ENCODE measurements at regions not wholly inside any gene's neighbourhood (a gene's known extent, or its start where the extent isn't known, plus 50 kb on each side); places are given as distances from the start of the nearest gene placed in this dataset.
"Not testable (repeated sequence)": the region's sequence is repeated elsewhere in the genome, so short reads cannot be mapped to it uniquely, and the experiment has no call there.

DNA sequence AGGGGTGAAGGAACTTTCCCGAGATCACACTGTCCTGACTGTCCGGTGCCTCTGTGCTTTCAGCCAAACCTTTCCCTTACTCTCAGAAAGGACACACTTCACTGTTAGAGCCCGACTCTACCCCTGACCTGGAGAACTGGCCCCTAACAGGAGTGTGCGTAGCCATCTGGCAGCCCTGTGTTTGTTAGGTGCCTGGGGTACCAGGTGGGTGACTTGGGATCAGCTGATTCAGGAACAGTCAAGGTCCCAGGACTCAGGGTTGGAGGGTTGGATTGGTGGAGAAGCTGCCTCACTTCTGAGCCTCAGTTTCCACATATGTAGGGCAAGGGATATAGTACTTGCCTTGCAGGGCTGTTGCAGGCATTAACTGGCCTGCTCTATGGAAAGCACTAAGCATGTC, 98.3 kb upstream of the SLC6A11 start:
- peaks cover 6% of the 10 kb centered on the region for H3K27me3 Mint-ChIP-seq (ENCODE audit: low read depth)
- POLR2A ChIA-PET = no interaction called here
- no peaks in the 10 kb centered on the region for H3K4me1 Mint-ChIP-seq (ENCODE audit: low read depth)
- CTCF ChIA-PET = interaction anchor here (1.2 kb wide), 1 partner anchor 14 kb away, joined by 3 read pairs; no protein-coding TSS in a partner anchor
- H3K36me3 Mint-ChIP-seq (ENCODE audit: low read depth) = no peaks in the 10 kb centered on the region
- ATAC-seq = no peak
- no peak overlapping the region for H3K4me3 Mint-ChIP-seq
- no peak for DNase-seq
- H3K9me3 Mint-ChIP-seq (ENCODE audit: insufficient read depth) = peaks cover 8% of the 10 kb centered on the region
- no peak overlapping the region for H3K27ac Mint-ChIP-seq

DNA sequence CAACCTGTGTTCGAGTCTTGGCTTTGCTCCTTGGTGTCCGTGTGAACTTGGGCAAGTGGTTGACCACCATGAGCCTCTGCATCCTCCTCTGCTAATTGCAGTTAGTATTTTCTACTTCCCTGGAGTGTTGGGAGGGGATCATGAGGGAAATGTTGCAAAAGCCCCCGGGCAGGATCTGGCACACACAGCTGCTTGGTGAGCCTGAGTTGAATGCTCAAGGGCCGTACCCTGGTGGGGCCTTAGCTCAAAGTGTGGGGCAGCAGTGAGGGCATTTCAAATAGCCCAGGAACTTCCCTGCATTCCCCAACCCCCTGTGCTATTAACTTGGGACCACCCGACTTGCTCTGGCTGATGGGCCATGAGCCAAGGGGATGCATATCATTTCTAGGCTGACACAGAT, 94.9 kb upstream of the SLC6A11 start:
- peaks cover 4% of the 10 kb centered on the region for H3K27me3 Mint-ChIP-seq (ENCODE audit: low read depth)
- ChIA-PET POLR2A (no interaction called here), CTCF (interaction anchor here (1.0 kb wide), 1 partner anchor 9 kb away, joined by 3 read pairs; no protein-coding TSS in a partner anchor)
- H3K36me3 Mint-ChIP-seq (ENCODE audit: low read depth) = no peaks in the 10 kb centered on the region
- H3K27ac Mint-ChIP-seq = no peak overlapping the region
- no peaks in the 10 kb centered on the region for H3K4me1 Mint-ChIP-seq (ENCODE audit: low read depth)
- no peak overlapping the region for H3K4me3 Mint-ChIP-seq
- H3K9me3 Mint-ChIP-seq (ENCODE audit: insufficient read depth) = no peaks in the 10 kb centered on the region
- no peak for ATAC-seq
- no peak for DNase-seq

DNA sequence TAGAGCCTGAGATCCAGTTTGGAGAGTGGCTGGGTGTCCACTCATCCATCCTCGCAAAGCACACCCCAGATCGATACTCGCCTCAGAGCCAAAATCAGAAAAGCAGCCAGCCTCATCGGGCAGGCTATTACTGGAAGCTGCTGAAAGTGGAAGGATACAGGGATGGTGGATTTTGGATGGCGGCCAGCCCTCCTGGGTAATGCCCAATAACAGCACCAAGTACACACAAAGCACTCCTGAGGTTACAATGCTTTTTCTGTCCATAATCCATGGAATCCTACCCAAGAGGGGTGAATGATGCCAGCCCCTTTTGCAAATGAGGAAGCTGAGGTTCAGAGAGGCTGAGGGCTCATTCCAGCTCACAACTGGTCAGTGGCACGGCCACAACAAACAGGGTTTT, 93.1 kb upstream of the SLC6A11 start:
- ChIA-PET POLR2A (no interaction called here), CTCF (no interaction called here)
- Mint-ChIP-seq H3K36me3 (ENCODE audit: low read depth) (no peaks in the 10 kb centered on the region), H3K27ac (no peak overlapping the region), H3K4me1 (ENCODE audit: low read depth) (no peaks in the 10 kb centered on the region), H3K27me3 (ENCODE audit: low read depth) (peaks cover 2% of the 10 kb centered on the region), H3K4me3 (no peak overlapping the region), H3K9me3 (ENCODE audit: insufficient read depth) (no peaks in the 10 kb centered on the region)
- DNase-seq (no peak), ATAC-seq (no peak)

DNA sequence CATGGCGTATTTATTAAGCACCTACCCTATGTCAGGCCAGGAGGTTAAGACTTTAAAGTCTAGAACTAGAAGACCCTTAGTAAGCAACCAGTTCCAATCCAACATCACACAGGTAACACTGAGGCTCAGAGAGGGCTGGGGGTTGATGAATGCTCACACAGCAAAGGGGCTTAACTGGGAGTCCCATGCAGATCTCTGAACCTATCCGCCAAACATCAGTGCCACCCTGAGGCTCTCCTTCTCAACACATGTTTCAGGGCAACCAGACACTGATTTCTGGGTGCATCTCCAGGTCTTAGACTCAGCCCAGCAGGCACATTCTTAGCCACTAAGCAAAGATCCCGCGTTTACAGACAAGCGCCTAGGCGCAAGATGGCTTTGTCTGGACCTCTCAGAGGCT, 92.0 kb upstream of the SLC6A11 start:
- ChIA-PET CTCF (no interaction called here), POLR2A (no interaction called here)
- Mint-ChIP-seq H3K27ac (no peak overlapping the region), H3K9me3 (ENCODE audit: insufficient read depth) (no peaks in the 10 kb centered on the region), H3K4me3 (no peak overlapping the region), H3K4me1 (ENCODE audit: low read depth) (no peaks in the 10 kb centered on the region), H3K27me3 (ENCODE audit: low read depth) (peaks cover 5% of the 10 kb centered on the region), H3K36me3 (ENCODE audit: low read depth) (no peaks in the 10 kb centered on the region)
- no peak for ATAC-seq
- no peak for DNase-seq

DNA sequence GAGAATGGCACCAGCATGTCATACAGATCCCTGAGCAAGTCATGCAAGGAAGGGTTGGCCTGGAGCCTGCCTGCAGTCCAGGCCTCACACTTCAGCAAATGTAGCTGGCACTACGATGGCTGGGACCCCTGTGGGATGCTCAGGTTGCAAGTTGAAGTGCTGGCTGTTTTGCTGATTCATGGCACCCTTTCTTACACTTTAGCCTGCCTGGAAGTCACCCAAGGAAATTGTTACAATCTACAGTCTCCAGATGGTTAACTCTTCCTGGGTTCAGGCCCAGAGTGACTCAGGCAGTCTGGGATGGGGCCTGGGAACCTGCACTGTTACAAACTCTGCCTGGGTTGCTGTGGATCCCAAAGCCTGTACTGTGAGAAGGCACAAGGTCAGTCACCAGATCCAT, 91.0 kb upstream of the SLC6A11 start:
- Mint-ChIP-seq H3K9me3 (ENCODE audit: insufficient read depth) (no peaks in the 10 kb centered on the region), H3K36me3 (ENCODE audit: low read depth) (no peaks in the 10 kb centered on the region), H3K27me3 (ENCODE audit: low read depth) (peaks cover 3% of the 10 kb centered on the region), H3K4me1 (ENCODE audit: low read depth) (no peaks in the 10 kb centered on the region), H3K27ac (no peak overlapping the region), H3K4me3 (no peak overlapping the region)
- ChIA-PET POLR2A (no interaction called here), CTCF (no interaction called here)
- ATAC-seq = no peak
- DNase-seq = no peak

DNA sequence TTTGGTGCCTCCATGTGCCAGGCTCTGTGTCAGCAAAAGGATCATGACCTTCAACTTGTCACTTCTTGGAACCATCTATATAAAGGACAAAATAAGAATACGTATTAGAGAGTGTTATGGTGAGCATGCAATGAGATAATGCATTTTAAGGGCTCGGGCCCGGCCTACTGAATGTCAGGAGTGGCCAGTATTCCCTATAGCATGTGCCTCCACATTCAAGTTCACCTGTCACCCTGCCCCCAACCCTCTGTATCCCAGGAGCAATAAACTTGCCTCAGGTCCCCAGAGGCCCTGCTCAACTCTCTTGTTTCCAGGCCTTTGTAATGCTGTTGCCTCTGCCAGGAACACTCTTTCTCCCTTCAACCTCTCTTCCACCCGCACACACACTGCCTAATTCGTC, 90.2 kb upstream of the SLC6A11 start:
- DNase-seq = no peak
- H3K27ac Mint-ChIP-seq = no peak overlapping the region
- POLR2A ChIA-PET = no interaction called here
- no peak for ATAC-seq
- H3K4me1 Mint-ChIP-seq (ENCODE audit: low read depth) = no peaks in the 10 kb centered on the region
- no peak overlapping the region for H3K4me3 Mint-ChIP-seq
- H3K9me3 Mint-ChIP-seq (ENCODE audit: insufficient read depth) = no peaks in the 10 kb centered on the region
- H3K36me3 Mint-ChIP-seq (ENCODE audit: low read depth) = no peaks in the 10 kb centered on the region
- CTCF ChIA-PET = no interaction called here
- peaks cover 3% of the 10 kb centered on the region for H3K27me3 Mint-ChIP-seq (ENCODE audit: low read depth)

DNA sequence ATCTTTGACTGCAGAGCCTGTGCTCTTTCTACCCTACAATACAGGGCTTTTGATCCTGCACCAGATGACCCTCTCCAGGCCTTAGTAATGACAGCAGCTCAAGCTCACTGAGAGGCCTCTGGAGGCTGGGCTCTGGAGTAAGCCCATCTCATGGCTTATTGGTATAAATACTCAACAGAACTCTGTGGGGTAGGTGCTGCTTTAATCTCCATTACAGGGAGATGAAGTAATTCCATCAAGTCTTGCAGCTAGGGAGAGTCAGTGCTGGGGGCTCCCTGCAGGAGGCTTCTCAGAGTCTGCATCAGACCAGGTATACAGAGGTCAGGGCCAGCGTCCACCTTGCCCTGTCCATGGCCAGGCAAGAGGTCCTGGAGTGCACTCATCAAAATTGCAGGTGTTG, 89.2 kb upstream of the SLC6A11 start:
- Mint-ChIP-seq H3K4me1 (ENCODE audit: low read depth) (no peaks in the 10 kb centered on the region), H3K36me3 (ENCODE audit: low read depth) (no peaks in the 10 kb centered on the region), H3K27ac (no peak overlapping the region), H3K27me3 (ENCODE audit: low read depth) (peaks cover 3% of the 10 kb centered on the region), H3K4me3 (no peak overlapping the region), H3K9me3 (ENCODE audit: insufficient read depth) (no peaks in the 10 kb centered on the region)
- ChIA-PET POLR2A (no interaction called here), CTCF (no interaction called here)
- ATAC-seq = no peak
- DNase-seq = no peak

DNA sequence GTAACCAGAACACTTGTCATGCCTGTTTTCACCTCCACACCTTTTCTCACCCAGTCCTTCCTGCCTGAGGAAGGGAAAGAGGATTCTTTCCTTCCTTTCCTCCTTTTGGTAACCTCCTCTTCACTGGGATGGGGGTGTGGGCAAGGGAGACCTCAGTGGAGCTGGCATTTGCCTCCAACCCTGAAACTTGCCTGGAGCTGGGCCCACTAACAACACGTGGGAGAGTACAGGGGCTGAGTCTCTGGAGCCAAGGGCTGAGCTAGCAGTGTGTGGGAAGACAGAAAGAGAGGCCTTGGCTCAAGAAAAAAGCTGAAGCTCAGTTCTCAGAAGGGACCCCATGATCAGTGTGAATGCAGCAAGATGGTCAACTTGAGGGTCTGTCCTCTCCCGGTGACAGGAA, 86.6 kb upstream of the SLC6A11 start:
- CTCF ChIA-PET = interaction anchor here (0.9 to 1.9 kb wide), 2 partner anchors 9 kb away, joined by 3 to 10 read pairs; no protein-coding TSS in a partner anchor

DNA sequence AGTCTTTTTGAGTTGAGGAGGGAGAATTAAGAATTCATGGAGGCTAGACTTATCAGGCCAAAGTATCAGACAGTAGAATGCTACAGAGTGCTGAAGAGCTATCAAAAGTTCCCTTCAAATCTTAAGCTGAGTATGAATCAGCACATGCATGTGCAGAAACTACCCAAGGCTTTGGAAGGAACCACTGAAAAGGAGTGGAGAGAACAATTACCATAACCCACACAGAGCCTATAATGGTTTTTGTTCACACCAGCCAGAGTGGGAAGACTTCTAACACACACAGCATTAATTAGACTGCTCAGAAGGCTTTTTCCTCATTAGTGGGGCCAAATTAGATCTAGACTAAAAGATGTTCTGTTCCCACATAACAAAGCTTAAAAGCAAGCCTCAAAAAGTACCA, 83.7 kb upstream of the SLC6A11 start:
- Mint-ChIP-seq H3K4me3 (no peak overlapping the region), H3K36me3 (ENCODE audit: low read depth) (no peaks in the 10 kb centered on the region), H3K27me3 (ENCODE audit: low read depth) (peaks cover 8% of the 10 kb centered on the region), H3K27ac (no peak overlapping the region), H3K9me3 (ENCODE audit: insufficient read depth) (peaks cover 16% of the 10 kb centered on the region), H3K4me1 (ENCODE audit: low read depth) (no peaks in the 10 kb centered on the region)
- ATAC-seq (no peak), DNase-seq (no peak)
- ChIA-PET CTCF (interaction anchor here (1.2 kb wide), 2 partner anchors 14 to 258 kb away, joined by 3 read pairs; no protein-coding TSS in a partner anchor), POLR2A (no interaction called here)

More for the DNA sequence above, 86.6 kb upstream of the SLC6A11 start:
- DNase-seq (no peak), ATAC-seq (no peak)
- peaks cover 3% of the 10 kb centered on the region for H3K27me3 Mint-ChIP-seq (ENCODE audit: low read depth)
- H3K27ac Mint-ChIP-seq = no peak overlapping the region
- POLR2A ChIA-PET = no interaction called here
- peaks cover 16% of the 10 kb centered on the region for H3K9me3 Mint-ChIP-seq (ENCODE audit: insufficient read depth)
- no peak overlapping the region for H3K4me3 Mint-ChIP-seq
- no peaks in the 10 kb centered on the region for H3K36me3 Mint-ChIP-seq (ENCODE audit: low read depth)
- H3K4me1 Mint-ChIP-seq (ENCODE audit: low read depth) = no peaks in the 10 kb centered on the region

DNA sequence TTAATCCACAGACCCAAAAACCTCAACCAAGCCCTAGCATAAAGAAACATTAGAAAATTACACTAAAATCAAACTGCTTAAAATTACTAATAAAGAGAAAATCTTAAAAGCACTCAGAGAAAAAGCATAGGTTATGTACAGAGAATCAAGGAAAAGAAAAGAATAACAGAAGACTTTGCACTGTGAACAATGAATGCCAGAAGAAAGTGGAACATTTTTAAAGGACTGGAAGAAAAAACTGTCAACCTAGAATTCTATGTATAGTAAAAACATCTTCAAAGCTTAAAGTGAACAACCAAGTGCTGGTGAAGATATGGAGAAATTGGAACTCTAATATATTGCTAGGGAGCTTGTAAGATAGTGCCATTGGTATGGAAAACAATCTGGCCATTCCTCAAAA, 82.7 kb upstream of the SLC6A11 start:
- H3K36me3 Mint-ChIP-seq (ENCODE audit: low read depth) = no peaks in the 10 kb centered on the region
- no peak for DNase-seq
- ATAC-seq = no peak
- ChIA-PET POLR2A (no interaction called here), CTCF (interaction anchor here (1.2 kb wide), 1 partner anchor 259 kb away, joined by 3 read pairs; no protein-coding TSS in a partner anchor)
- peaks cover 16% of the 10 kb centered on the region for H3K9me3 Mint-ChIP-seq (ENCODE audit: insufficient read depth)
- no peak overlapping the region for H3K27ac Mint-ChIP-seq
- no peak overlapping the region for H3K4me3 Mint-ChIP-seq
- H3K4me1 Mint-ChIP-seq (ENCODE audit: low read depth) = peaks cover 3% of the 10 kb centered on the region
- H3K27me3 Mint-ChIP-seq (ENCODE audit: low read depth) = peaks cover 15% of the 10 kb centered on the region

DNA sequence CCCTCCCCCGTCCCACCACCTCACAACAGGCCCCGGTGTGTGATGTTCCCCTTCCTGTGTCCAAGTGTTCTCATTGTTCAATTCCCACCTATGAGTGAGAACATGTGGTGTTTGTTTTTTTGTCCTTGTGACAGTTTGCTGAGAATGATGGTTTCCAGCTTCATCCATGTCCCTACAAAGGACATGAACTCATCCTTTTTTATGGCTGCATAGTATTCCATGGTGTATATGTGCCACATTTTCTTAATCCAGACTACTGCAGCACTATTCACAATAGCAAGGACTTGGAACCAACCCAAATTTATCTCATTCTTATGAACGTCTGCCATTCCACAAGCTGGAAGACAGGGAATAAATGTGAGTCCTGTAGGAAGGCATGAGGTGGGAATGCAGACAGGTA, 79.6 kb upstream of the SLC6A11 start:
- CTCF ChIA-PET; H3K36me3 Mint-ChIP-seq (ENCODE audit: low read depth); POLR2A ChIA-PET; H3K4me3 Mint-ChIP-seq; H3K27ac Mint-ChIP-seq; ATAC-seq; DNase-seq: not testable (repeated sequence)
- peaks cover 16% of the 10 kb centered on the region for H3K9me3 Mint-ChIP-seq (ENCODE audit: insufficient read depth)
- H3K27me3 Mint-ChIP-seq (ENCODE audit: low read depth) = peaks cover 18% of the 10 kb centered on the region
- H3K4me1 Mint-ChIP-seq (ENCODE audit: low read depth) = peaks cover 11% of the 10 kb centered on the region

DNA sequence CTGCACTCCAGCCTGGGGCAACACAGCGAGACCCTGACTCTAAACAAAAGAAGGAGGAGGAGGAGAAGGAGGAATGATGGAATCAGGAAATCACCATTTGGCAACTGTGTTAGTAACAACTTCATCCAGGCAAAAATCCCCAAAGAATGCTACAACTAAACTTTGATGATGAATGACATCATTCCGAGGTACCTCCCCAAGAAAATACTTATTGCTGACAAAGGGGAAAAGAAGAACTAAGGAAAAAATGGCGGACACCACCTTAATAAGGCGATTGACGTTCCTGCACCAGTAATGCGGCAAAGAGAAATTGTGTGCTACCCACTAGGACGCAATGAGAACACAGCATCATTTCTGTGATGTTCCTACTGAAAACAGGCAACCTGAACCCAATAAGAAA, 78.2 kb upstream of the SLC6A11 start:
- POLR2A ChIA-PET = no interaction called here
- H3K36me3 Mint-ChIP-seq (ENCODE audit: low read depth) = no peaks in the 10 kb centered on the region
- H3K4me3 Mint-ChIP-seq = no peak overlapping the region
- H3K4me1 Mint-ChIP-seq (ENCODE audit: low read depth) = peaks cover 11% of the 10 kb centered on the region
- H3K9me3 Mint-ChIP-seq (ENCODE audit: insufficient read depth) = peaks cover 13% of the 10 kb centered on the region
- DNase-seq (no peak), ATAC-seq (no peak)
- H3K27me3 Mint-ChIP-seq (ENCODE audit: low read depth) = peaks cover 18% of the 10 kb centered on the region
- CTCF ChIA-PET = interaction anchor here (1.0 to 2.7 kb wide), 16 partner anchors 8 to 417 kb away, joined by 3 to 25 read pairs (median 6); partner anchors contain the start of gene SEC13
- H3K27ac Mint-ChIP-seq = no peak overlapping the region

Data from activated CD8-positive, alpha-beta T cell treated with anti-CD3 and anti-CD28 coated beads, Interleukin-2, amount 10 ng/mL, durations not matched to agents 7 days and 5 days (primary cell).